DMS53 treated with DMSO at 0.1 percent for 48 hours (cell line): ENCODE measurements at regions not wholly inside any gene's neighbourhood (a gene's known extent, or its start where the extent isn't known, plus 50 kb on each side); places are given as distances from the start of the nearest gene placed in this dataset.

Experiments
- DNase-seq: peaks from one replicate; lab custom pipeline; 2025; ENCODE audit not compliant: unreplicated experiment; lab: John Stamatoyannopoulos, UW

DNA sequence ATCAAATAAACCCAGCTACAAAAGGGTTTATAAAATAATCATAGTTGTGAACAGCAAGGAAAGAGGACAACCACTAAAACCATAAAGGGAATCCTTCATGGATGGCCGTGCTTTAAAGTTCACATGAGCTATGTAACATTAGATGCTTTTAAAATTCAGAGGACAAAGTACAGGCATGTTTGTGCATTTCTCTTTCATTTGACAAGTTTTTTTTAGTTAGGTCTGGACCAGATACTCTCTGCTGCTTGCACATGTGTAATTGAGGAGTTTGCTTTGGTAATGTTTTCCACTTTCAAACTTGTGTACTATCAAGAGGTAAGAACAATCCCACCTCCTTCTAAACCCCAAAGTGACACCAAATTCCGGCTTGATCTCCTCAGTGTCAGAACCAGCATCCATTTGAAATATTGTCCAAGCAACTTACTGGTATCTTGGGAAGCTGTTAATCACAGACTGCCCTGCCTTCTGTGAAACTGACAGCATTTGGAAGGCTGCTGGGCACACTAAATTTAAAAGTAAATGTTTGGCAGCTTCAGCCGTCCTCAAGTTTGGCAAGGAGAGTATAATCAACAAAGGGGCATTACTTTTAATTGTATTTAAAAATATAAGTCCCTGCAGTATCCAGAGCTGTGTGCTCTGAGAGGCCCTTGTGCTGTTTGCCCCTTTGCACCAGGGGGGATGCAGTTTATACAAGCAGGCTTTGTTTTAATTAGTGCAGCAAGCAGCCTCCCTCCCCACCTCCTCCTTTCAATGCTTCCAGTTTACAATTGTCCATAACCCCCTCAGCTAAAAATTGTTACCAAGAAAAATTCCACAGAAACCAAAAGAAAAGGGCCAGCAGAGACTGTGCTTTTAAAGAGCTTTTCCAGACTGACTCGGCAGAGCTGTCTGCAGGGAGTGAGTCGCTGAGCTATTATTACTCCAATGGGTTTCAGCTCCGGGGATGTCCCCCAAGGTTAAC, 328.3 kb upstream of the MPDZ start:
- DNase-seq, result no peak

DNA sequence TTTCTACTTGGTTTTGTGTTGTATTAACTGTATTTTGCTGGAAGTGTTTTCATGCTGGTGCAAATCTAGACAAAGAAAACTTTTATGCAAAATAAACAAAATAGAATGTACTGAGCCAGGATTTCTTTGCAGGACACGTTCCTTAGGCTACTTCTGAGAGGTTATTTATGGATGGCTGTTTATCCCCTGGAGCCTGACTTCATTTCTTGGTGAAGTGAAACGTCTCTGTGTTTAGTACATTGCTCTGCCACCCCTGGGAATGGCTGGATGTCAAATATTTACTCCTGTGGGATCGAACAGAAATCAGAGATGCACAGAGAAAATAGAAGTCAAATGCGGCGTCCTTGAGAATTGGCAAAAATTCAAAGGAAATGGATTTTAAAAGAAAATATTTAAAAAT, 327.1 kb upstream of the MPDZ start:
- no peak for DNase-seq

DNA sequence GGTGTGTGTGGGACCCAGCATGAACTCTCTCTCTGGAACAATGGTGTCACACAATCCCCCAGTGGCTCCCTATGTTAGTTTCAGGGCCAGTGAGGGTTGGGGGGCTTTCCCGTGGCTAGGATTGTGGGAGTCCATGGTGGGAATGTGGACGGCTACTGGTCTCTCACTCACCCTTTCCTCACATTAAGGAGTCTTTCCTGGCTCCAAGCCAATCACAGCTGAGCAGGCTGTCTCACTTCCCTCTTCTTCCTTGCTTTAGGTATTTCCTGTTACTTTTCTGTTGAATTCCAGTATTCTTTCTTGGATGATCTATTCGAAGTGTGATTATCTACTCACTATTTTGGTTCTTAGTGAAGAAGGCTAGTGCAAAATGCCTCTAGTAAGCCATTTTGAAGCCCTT, 324.4 kb upstream of the MPDZ start:
- no peak for DNase-seq

DNA sequence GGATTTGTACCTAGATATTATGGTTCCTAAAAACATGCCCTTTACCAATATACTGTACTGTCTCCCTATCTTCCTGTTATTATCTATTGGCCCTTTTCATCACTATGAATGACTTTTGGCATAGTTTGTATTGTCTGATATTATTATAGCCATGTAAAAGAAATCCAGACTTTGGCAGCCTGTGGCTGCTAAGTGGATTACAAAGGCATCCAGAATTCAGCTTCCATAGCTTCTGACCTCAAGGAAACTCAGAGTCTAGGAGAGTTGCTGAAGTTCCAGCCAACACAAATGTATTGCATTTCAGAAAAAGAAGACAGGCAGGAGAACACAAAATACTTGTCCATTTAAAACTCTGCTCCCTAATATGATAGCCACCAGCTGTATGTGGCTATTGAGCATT, 319.2 kb upstream of the MPDZ start:
- no peak for DNase-seq

DNA sequence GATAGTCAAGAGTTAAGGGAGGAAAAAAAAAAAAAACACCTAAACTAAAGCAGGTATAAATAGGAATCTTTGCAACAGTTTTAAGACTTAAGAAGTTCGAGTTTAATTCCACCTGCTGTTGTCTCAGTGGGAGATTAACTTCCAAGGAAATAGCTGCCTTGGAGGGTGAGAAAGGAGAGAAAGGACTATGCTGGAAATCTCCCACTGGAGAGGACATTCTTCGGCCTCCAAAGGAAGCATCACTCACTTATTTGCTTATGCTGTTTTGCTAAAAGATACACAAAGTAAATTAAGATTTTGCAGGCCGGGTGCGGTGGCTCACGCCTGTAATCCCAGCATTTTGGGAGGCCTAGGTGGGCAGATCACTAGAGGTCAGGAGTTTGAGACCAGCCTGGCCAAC, 317.9 kb upstream of the MPDZ start:
- no peak for DNase-seq

DNA sequence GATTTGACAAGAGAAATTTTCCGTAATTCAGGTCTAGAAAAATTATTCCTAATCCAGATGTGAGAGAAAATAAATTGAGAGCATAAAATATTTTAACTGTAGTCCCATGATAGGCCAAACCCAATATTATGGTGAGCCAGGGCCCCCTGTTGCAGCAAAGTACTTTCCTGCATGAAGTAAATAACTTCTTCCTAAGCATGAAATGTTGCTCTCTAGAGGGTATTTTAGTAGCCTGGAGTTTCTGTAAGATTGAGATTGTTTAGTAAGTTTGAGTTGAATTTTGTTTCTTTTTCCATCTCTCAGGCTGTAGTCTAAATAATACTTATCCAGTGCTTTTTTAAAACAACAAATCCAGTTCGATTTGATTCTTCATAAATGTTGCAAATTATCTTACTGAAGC, 317.5 kb upstream of the MPDZ start:
- DNase-seq, result no peak

DNA sequence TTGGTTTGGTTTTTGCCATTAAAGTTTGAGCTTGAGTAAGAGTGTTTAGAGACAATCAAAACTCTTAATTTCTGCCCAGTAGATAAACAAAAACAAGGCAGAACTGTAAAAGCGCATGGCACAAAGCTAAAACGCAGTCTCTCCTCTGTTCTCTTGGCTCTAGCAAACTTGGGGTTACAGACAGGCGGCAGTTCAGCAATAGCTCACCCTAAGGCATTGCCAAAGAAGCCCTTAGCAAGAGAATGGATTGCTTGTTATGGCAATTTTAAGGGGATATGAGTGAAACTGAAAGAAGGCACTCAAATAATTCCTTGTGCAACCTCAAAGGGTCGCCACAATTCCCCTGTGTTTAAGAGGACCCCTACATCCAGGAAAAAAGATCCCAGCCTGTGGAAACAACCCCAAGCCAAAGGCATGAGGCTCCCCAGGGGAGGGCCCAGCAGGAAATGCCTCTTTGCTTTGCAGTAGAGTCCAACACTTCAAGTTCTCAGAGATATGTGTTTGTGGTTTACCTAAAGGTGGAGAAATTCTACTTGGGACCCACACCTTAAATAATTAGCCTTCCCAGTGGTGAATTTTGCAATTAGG, 317.0 kb upstream of the MPDZ start:
- no peak for DNase-seq

DNA sequence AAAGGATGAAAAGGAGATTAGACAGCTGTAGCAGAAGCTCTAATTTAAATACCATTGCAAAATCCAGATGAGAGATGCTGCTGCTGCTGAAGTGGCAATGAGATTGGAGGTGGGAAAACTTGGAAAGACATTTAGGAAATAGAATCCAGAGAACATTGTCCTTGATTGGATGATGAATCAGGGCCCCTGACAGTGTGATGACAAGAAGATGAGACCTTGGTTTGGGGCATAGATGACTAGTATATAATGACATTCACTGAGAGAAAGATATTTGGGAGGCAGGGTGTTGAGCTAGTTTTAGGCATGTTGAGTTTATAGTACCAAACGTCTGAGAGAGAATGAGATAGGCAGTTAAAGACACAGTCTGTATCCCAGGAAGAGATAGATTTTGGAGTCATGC, 311.5 kb upstream of the MPDZ start:
- no peak for DNase-seq

DNA sequence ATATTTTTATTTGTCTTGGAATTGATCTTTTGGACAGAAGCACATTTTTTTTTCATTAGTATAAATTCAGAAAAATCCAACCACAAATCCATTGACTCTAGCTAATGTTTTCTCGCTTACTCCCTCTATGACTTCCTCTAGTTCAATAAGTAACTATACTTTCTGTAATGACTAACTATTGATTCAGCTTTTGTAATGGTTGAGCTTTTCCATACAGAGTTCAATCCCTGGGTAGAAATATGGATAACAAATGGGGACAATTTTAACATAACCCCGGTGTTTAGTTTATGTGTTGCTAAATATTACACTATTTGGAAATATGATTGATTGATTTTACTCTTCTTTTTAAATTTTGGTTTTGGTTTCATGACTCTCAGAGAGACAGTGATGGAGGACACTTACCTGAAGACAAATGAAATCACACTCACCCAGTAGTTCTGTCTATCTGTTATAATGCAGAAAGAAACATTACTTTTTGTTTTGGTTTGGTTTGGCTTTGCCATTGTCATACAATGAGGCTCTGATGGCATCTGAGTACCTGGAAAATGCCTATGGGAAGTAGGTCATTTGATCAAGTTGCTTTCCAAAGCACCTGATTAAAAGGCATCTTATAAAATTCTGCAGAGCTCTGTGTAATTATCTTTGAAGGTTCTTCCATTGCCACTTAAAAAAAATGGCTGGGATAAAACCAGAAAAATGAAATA, 309.7 kb upstream of the MPDZ start:
- no peak for DNase-seq

DNA sequence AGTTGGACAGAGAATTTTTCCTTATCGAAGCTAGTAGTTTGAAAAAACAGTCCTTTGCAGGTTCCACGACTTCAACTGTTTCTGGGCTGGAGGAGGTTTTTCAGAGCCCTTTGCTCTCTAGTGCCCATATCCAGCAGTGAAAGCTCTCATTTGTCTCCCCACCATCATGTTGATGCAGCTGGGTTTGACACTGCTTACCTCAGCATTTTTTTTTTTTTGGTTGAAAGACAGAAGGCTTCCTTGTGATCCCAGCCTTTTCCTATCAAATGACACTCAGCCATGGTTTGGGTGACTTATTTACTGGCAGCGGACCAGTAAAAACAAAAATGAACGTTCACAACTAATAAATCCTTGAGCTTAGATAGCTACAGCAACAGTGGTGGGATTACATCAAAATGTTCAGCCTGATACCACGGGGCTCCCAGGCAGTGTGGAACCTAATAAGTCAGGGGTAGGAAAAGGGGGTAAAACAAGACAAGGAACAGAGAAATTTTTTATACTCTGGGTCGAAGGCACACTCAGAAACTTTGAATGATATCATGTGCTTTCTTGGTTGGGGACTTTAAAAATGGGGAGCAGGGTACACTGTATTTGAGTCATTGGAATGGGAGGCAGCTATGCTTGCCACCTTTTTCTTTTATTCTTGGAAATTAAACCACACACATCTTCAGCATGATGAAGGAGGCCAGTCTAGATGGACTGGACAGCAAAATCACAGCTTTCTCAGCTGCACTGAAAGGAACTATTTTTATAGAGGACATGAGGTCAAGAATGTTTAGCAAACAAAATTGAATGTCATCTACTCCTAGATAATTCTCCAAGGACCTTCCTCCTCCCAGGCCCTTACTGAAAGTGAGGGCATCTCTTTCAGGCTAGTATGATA, 308.9 kb upstream of the MPDZ start:
- DNase-seq, result no peak

DNA sequence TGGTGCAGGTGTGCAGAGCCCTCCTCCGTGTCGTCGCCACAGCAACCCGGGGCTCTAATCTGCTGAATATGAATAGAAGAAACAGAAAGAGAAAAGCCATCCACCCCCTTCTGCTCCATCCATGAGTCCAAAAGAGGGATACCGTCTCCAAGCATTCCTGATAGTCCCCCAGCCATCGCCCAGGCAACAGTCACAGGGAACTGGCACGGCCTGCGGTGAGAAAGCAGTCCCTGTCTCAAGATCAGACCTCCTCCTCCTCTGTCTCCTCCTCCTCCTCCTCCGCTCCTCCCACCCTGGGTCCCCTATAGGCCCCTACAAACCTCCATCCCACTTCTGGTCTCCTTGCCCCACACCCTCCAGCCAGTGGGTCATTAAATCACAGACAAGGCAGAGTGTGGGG, 308.1 kb upstream of the MPDZ start:
- no peak for DNase-seq

DNA sequence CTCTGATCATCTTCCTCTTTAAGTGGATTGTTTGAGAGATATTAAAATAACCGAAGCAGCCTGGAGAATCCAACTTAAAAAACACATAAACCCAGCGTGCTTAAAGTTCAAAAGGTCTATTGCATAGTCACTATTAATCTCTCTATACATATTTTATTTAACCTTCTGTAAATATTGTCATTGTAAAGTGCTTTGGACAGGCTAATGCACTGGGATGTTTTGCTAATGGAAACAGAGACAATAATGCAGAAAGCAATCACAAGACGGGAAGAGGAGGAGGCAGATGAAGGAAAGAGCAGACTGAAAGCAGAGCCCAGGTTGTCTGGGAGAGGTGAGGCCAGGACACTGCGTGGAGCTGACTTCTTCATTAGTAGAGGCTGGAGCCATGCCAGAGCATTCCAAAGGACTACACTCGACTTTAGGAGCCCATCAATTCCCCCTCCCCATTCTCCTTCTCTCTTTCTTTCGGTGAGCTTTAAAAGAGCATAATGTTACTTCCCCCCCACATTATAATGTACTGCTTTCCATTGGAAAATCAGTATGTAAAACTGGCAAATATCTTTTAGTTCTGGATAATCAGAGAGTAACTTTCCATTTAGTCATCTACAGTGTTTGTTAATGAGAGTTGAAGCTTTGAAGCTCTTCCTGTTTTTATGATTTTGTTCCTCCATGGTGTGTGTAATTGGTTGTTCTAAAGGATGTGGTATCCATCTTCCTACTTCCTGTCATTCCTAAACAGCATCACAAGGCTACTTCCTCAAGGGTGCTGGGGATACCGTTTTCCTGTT, 307.3 kb upstream of the MPDZ start:
- DNase-seq, result no peak

DNA sequence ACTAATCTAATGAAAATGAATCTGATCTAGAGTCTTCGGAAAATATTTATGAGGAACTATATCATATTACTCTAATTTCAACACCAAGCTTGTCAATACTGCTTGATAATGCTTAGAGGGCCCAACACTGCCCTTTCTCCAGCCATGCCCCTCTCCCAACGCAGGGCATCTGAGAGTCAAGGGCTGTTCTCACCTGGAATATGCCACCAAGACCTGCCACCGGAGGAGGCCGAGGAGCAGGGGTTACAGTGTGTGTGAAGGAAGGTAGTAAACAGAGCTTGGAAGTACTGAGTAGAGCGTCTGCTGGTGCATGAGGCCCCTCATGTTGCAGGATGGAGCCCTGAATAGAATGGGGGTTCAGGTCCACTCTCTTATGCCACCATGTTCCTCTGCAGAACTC, 301.3 kb upstream of the MPDZ start:
- DNase-seq, result no peak

DNA sequence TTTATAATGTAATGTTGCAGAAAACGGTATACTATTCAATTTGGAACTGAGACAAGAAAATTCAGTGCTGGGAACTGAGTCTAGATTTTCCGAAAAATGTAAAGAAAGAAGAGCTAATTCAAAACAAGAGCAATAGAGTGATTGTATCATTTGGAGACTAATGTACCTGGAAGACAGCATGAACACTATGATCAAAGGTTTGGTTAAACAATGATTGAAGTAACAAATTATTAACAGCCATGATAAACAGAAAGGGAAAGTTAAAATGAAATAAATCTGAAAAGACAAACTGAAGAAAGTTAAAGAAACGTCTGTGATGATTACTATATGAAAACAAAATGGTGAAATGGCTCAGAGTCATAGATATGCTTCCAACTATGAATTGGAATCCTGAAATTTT, 300.6 kb upstream of the MPDZ start:
- no peak for DNase-seq

DNA sequence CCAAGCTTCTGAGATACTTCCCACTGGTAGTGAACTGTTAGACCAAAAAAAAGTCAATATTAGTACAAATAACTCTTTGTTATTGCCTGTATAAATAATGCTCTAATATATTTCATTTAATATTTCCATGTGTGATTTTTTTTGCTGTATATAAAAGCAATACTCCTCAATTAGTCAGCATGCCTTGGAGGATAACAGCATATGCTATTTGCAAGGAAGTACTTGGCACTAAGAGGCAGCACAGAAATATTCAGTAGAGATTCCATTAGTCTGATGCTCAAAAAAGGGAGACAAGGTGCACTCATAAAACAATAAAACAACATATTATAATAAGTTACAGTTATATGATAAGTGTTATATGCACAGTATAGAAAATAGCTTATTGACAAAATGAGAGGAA, 296.6 kb upstream of the MPDZ start:
- DNase-seq, result no peak

DNA sequence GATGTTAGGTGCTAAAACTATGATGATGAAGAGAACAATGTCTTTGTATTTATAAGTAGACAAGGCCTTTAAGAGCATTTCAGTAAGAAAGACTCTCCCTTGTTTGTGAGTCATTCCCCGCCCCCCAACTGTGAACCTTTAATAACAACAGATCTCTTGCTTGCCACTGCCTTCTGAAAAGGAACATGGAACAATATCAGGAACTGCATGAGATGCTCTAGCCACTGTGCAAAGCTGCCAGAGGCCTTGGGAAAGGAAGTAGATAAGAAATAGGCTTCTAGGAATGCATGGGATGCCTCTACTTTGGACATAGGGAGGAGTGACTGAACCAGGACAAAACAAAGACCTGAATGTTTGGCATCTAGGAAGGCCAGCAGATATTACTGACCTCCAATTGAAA, 296.1 kb upstream of the MPDZ start:
- DNase-seq, result no peak

DNA sequence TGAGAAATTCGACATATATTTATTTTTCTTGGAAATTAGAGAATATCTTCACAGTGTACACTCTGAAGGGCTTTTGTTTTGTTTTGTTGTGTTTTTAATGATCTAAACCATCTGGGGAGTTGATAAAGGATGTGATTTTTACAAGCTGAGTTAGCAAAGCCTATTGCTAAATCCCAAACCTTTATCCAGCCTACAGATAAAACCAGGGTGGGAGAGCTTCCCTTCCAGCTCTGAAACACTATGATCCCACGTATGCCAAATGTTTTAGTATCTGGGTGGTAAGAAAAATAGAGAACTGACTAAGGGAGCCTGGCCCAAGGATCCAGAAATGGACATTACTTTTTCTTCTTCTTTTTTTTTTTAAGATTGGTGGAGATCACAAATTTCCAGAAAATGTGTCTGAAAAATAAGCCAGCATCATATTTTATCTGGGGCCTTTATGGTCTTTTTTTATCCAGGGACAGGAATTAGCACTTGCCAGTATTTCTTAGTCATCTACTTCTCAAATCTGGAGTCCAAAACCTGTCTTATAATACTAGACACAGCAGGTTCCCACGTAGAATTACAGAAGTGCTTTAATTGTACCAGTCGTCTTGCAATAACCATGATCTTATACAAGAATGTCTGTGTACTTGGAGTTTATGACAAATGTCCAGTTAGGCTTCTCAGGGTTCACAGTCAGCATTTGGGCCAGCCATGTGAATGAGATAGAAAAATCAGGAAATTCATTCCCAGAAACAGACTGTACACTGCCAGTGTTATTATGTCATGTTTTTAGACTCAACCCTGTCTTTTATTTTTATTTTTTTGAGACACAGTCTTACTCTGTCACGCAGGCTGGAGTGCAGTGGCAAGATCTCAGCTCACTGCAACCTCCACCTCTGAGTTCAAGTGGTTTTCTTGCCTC, 290.8 kb upstream of the MPDZ start:
- no peak for DNase-seq

DNA sequence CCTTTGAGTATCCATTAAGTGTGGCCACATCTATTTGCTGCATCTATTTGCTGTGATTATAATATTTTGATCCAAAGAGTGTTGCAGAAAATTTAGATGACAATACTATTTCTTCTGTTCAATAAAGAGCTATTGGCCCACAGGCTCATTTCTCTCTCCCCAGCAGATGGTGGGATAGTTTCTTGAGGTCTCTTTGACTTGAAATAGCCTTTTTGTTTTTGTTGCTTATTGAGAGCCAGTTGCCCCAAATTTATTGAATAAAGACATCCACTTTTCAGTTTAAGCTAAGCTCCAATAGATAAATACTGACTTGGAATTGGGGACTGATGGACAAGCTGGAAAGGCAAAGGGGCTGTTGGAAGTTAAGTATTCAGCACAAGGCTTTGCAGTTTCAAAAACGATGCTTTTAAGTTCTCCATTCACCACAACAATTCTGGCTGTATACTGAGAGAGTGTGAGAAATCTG, 290.1 kb upstream of the MPDZ start:
- no peak for DNase-seq
